GM21390 (cell line): ENCODE measurements at regions not wholly inside any gene's neighbourhood (a gene's known extent, or its start where the extent isn't known, plus 50 kb on each side); places are given as distances from the start of the nearest gene placed in this dataset.
"Not testable (repeated sequence)": the region's sequence is repeated elsewhere in the genome, so short reads cannot be mapped to it uniquely, and the experiment has no call there.

Experiments used
- ATAC-seq: cut with Tn5 transposase; IDR thresholded peaks from one replicate; pipeline ENCODE4 v1.9.1; 2021; ENCODE audit not compliant: unreplicated experiment

DNA sequence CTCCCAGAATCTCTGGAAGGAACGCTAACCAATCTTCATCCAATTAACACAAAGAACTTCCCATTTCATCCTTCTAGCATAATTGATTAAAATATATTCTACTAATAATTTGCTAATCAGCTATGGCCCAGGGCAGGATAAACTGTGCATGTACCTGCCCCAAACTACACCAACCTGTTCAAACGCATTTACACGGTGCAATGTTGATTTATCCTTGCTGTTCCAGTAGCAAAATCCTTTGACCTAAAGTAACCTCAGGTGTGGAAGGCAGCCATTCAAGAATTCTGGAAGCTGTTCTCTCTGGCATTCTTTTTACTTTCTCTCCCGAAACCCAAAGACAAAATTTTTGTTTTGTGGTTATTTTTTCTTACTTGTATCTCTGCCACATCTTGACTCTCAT lies 309.4 kb downstream of the ZNF674 start:
- no peak for ATAC-seq

DNA sequence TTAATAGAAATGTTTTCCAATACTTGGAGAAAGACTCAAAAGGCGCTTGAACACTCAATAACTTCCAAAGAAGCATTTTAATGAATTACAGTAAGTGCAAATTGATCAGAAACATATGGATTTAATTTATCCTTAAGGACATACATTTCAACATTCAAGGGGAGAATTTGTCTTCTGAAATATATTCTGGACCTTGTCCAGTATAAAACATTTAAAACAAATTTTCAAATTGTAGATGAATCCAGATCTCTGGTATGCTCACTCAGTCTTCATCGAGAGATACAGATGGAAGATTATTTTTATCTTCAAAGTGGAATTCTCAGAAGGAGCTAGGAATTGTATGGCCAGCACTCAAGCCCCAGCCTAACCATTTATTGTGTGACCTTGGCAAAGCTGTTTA lies 310.4 kb downstream of the ZNF674 start:
- no peak for ATAC-seq

DNA sequence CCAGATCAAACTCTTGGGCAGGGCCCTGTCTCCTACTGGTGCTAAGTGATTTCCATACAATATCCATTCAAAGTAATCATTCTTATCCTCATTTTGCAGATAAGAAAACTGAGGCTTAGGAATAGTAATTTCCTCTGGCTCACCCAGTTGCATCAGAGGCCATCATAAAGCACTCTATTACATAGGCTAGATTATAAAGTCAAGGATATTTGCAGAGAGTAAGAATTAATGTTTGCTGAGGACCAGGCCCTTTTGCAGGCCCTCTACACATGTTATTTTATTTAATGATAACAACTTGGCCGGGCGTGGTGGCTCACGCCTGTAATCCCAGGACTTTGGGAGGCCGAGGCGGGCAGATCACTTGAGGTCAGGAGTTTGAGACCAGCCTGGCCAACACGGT lies 316.8 kb downstream of the ZNF674 start:
- no peak for ATAC-seq

DNA sequence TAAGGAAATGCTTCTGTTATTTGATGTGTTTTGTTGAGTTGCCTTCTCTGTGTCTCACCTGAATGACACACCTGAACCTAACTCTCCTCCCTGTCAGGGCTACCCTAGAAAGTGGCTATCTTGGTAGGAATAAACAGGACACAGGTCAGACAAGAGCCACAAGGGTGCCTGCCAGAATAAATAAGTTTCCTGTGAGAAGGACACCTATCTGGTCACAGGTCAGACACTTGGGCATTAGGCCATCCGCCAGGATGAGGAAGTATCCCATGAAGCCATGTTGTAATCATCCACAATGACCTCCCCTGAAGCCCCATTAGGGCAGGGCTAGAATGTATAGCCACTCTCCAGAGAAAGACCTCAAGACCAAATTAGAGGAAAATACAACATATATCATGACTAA lies 318.8 kb downstream of the ZNF674 start:
- ATAC-seq: no peak

DNA sequence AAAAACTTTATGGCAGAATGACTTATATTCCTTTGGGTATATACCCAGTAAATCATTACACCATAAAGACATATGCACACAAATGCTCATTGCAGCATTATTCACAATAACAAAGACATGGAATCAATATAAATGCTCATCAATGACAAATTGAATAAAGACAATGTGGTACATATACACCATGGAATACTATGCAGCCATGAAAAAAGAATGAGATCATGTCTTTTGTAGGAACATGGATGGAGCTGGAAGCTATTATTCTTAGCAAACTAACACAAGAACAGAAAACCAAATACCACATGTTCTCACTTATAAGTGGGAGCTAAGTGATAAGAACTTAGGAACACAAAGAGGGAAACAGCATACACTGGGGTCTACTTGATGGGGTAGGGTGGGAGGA lies 321.7 kb downstream of the ZNF674 start:
- ATAC-seq: not testable (repeated sequence)

DNA sequence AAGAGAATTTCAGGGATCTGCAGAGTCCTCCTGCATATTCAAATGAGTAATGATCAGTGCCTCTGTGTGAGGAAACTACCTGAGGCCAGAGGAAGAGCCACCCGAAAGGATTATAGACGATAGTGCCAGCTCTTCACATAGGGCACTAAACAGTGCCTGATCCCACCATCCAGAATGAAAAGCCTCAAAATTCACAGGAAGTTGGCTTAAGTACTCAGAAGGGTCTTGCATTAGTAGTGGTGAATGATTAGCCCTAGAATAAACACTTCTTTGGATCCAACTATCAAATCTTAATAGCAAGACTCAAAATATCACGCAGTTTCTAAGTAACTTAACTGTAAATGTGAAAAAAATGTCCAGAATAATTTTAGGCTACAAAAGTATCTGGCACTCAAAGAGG lies 324.4 kb downstream of the ZNF674 start:
- no peak for ATAC-seq

DNA sequence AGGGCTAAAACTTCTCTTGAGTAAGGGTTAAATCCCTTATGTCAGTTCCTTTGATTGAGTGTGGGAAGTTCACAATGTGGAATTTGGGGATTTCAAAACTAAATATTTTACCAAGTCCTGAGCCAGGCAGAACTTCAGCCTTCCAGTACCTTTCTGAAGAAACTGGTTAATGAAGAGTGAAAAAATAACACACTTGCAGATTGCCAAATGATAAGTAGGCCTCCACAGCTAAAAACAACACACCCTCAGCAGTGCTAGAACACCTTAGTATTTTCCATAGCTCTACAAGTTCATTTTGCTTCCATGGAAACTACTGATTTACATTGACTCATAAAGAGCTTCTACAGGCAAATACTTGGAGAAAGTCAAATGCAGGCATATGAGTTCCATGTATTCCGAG lies 326.8 kb downstream of the ZNF674 start:
- ATAC-seq: no peak

DNA sequence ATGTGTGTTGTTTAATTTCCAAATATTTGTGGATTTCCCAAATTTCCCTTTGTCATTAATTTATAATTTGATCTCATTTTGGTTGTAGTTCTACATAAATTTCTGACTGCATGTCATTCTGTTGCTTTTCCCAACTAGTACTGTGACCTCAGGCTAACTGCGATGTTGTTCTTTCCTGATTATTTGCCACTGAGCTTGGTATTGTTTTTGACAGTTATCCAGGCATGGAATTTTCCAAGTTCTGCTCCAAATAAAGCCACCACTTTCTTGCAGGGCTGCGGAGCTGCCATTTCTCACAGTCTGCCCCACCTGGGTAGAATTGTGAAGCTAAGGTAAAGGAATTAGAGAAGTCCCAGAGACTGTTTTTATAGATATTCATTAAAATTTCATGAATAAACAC lies 328.8 kb downstream of the ZNF674 start:
- ATAC-seq: no peak

DNA sequence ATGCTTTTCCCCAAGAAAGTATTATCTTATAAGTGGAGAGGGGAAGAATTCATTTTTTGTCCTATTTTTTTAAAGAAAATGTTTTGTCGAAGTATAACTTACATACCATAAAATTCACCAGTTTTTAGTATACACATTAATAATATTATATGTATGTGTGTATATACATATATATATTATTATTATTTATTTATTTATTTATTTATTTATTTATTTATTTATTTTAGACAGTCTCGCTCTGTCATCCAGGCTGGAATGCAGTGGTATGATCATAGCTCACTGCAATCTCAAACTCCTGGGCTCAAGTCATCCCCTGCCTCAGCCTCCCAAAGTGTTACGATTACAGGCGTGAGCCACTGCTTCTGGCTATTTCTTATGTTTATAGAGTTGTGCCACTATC lies 334.1 kb downstream of the ZNF674 start:
- ATAC-seq: no peak

DNA sequence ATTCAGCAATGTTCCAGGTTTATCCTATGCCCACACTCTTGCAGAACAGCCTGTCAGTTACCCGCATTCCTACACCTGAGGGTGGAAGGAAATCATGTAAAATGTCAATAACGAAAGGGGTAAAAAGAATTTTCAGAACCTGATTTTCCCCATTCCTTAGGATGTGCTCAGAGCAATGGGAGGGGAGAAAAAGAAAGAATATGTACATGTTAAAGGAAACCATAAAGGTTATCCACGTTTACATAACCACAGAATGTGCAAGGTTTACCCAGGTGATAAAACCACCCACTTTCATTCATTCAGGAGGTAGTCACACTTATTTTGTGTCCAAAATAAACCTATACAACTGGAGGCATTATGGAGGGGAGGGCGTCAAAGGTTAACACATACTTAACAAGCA lies 335.5 kb downstream of the ZNF674 start:
- ATAC-seq: no peak

DNA sequence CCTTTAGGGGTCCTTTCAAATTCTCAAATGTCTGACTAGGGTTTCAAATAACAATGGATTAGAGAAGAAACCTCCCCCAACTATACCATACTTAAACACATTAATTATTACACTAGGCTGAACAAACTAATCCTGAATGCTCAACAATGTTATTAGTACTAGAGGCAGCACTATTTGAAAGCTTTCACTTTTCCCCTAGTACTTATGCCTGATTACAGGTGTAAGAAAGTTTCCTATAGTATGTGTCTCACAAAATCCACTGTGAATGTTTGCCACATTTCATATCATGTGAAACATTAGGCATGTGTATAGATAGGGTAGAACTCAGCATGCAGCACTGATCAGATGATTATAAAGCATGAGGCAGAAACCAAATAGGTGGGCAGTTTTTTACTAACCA lies 336.2 kb downstream of the ZNF674 start:
- no peak for ATAC-seq

DNA sequence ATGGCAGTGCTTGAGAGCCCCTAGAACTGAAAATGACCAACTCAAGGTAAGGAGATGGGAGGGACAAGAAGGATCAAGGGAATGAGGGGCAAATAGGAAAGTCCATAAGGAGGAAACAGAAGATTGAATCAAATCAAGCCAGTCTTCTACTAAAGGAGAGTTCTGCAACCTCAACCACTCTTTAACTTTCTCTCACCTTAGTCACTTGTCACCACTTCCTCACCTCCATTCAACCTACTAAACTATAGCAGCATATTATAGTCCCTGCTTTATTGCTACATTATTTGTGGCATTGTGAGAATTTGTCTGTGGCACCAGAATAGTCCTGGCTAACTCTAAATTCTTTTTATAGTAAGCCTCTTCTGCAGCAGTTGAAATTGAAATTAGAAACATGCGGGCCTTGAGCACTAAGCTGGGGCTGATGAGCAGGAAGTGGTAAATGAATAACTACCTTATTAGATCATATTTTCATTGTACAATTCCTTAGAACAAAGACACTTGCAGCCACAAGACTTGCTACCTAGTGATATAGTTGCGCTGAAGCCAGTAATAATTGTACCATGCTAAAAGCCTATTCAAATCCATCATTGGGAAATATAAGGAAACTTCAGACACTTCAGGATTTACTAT lies 336.9 kb downstream of the ZNF674 start:
- ATAC-seq: peak; percentile 88

DNA sequence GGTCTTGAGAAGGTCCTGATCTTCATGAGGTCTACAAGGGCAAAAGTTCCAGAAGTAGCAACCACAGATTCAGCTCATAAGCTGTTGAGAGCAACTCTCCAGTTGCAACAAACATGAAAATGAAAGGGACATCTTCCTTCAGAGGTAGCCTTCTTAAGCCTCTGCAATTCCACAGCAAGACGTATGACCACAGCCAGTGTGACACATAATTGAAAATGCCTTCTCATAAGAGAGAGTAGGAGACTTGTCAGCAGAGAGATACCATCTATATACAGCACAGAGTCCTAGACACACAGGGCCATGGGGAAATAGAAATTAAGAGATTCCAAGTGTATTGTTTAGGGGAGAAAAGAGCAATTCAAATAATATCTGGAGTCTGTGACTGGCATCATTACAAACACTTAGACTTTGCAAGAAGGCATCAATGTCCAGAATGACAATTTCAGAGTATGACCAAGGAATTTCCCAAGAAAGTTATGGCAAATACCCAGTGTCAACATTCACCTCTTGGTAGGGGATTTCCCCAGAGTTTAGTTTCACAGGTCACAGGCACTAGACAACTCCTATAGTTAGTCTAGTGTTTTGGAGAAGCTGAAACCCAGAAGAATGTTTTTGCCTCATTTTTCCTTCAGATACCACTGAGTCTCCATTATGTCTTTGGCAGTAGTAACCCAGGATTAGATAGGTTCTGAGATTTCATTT lies 340.3 kb downstream of the ZNF674 start:
- no peak for ATAC-seq

DNA sequence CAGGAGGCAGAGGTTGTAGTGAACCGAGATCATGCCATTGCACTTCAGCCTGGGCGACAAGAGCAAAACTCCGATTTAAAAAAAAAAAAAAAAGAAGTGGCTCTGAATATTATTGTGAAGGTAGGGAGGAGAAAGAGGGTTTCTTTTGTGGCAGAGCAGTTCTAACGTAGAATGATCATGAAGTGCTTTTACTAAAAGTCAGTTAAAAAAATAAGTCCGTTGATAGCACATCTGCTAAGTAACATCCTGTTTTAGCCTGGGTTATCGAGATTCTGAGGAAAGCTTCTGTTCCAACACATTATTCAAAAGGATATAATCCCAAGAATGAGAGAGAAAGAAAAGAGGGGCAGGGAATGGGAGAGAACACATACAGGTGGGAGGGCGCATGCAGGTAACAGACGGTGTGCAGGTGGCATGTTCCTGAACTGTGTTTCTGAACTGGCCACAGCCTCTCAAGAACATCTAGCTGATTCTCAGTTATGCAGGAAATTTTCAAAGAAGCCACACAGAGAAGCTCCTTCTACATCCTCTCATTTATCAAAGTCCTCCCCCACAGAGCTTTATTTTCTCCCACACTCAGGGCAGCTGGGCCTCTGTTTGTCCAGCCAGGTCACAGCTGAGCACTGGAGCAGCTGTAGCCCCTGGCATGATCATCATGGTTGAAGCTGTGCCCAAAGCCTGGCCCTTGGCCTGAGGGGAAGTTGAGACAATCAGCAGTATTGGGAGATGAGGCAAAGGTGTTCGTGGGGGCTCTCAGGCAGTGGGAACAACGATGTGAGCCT lies 342.3 kb downstream of the ZNF674 start:
- no peak for ATAC-seq

DNA sequence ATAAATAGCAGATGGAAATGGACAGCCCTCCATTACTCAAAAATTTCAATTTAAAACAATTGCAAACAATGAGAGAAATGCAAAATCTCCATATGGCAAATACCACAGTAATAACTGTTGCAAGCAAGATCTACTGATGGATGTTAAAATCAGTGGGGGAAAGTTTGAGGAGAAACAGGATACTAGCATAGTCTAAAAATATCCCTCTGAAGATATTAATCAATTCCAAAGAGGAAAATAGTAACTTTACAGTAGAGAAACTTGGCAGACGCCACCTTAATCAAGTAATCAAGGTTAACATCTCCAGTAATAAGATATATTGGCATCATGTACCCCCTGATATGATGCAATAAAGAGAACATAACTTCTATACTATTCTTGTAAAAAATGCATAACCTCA lies 344.8 kb downstream of the ZNF674 start:
- no peak for ATAC-seq

DNA sequence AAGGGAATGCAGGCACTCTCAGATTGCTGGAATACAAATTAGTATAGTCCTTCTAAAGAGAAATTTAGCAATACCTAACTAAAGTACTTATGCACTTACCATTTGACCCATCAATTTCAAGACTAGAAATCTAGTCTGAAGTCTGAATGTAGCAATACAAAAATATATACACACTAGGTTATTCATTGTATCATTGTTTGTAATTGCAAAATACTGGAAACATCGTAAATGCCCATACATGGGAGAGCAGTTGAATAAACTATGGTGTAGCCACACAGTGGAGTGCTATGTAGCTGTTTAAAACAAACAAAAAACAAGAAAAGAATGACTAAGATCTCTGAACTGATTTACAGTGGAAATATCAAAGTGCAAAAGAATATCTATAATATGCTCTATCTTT lies 346.4 kb downstream of the ZNF674 start:
- no peak for ATAC-seq

DNA sequence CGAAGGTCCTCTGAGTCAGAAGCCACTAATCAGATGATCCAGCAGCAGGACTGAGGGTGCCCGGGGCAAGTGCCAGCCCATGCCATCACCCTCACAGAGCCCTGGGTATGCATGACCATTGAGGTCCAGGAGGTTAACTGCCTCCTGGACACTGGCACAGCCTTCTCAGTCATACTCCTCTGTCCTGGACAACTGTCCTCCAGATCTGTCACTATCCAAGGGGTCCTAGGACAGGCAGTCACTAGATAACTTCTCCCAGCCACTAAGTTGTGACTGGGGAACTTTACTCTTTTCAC lies 358.5 kb downstream of the ZNF674 start:
- ATAC-seq: not testable (repeated sequence)

DNA sequence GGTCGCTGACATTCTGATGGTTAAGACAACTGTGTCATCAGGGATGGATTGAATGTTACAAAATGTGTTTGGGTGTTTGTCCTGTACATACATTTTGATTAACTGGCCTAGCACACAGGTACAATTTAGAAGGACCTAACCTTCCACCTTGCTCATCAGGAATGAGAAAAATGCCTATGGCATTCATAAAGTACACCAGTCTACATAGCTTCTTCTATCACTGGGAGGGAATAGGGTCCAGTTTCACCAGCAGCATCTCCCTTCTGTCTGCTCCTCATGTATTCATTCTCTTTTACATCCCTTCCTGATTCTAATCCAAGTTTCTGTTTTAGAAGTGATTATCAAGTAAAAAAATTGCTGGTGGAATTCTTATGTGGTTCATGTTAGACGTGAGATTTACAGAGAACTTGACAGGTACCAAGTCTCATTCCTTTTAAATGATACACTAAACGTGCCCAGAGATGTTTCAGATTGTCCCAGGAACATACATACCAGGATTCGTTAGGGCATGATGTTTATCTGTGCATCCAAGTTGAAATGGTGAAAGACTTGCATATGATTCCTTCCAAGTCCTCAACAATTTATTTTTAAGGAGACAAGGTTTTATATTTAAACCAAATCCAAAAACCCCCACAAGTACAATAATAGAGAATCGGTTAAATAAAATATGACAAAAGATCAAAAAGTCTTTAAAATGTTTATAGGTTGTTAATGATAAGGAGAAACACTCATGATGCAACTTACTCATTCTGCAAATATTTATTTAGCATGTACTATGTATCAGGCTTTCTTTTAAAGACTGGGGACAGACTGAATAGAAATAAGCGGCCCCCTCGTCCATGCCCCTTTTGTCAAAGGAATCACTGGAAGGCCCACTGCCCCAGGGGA lies 359.1 kb downstream of the ZNF674 start:
- ATAC-seq: no peak

DNA sequence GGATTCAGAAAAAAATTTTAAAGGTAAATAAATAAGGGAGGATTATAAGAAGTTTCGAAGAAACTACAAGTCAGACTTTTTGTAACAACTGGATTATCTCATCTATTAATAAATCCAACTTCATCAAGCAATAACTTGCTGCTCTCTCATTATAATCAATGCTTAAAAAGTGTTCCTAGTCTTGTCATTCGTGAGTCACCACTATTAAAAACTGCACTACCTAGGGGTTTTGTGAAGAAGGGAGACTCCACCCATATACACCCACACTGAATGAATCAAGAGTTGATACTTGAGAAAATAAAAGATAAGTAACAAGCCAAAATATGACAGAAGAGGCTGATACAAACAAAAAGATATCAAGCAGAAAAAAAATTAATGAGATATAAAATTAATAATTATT lies 360.5 kb downstream of the ZNF674 start:
- ATAC-seq: no peak

DNA sequence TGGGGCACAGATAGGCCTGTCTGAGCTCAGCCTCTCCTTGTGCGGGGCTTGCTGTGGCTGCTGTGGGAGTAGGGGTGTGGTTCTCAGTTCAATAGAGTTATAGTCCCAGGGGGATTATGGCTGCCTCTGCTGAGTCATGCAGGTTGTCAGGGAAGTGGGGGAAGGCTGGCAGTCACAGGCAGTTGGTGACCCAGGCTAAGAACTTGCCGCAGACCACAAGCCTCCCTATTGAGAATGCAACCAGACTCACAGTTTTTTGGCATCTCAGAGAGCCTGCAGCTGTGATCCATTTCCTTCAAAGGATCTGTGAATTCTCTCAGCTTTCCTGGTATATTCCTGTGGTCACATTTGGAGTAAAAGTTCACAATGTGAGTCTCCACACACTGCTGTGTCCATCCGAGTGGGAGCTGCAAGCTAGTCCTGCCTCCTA lies 364.9 kb downstream of the ZNF674 start:
- peak; percentile 94 for ATAC-seq

DNA sequence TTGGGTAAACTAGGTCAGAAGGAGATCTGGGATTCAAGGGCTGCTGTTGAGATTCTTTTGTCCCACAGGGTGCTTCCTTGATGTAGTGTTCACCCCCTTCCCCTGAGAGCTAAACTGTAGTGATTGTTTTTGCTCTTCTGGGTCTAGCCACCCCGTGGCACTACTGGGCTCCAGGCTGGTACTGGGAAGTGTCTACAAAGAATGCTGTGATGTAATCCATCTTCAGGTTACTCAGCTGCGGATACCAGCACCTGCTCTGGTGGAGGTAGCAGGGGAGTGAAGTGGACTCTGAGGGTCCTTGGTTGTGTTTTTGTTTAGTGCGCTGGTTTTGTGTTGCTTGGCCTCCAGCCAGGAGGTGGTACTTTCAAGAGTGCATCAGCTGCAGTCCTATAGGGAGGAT lies 365.5 kb downstream of the ZNF674 start:
- ATAC-seq: peak; percentile 9
